HG03469 (cell line): ENCODE measurements at regions not wholly inside any gene's neighbourhood (a gene's known extent, or its start where the extent isn't known, plus 50 kb on each side); places are given as distances from the start of the nearest gene placed in this dataset.
"Not testable (repeated sequence)": the region's sequence is repeated elsewhere in the genome, so short reads cannot be mapped to it uniquely, and the experiment has no call there.

ENCODE experiments used
- ATAC-seq: cut with Tn5 transposase; IDR thresholded peaks from one replicate; pipeline ENCODE4 v1.9.1; 2021; ENCODE audit warnings: mild to moderate bottlenecking, moderate library complexity, moderate number of reproducible peaks; ENCODE audit not compliant: unreplicated experiment

DNA sequence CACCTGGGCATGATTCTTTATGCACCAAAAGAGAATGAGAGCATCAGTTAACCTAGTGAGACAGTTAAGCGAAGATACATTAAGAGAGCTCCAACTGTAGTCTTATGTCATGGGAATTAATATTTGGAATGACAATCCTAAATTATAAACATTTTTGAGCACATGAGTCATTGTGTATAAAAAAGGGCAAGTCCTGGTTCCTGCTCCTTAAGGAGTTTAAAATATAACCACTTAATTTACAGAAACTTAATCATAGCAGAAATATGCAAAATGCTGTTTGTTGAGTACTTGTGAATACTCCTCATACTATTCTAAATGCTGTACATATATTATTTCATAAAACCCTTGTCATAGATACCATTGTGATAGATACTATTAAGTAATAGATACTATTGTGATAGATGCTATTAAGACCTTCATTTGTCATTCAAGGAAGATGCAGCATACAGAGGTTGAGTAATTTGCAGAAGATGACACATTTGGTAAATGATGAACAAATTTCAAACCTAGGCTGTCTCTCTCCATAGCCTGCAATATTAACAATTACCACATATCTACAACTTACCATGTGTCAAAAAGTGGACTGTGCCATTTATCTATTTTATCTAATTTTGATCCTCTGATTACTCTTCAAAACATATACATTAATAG, 301.0 kb downstream of the TBC1D4 start:
- ATAC-seq, result no peak

DNA sequence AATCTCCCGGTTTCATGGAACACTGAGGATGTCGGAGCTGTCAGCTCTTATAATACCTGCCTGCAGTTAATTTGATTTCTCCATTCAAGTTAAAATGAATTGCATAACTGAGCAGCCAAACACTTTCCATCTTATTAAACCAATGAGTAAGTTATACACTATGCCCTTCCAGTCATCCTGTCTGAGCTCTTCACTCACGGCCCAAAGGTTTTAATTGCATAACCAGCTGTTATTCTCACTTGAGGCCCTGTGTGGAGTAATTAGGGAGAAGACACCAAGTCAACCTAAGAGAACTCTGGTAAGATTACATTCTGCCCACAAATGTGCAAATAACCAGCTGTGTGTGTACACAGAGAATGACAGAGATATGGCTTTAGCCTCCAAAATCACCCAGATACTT, 303.5 kb downstream of the TBC1D4 start:
- no peak for ATAC-seq

DNA sequence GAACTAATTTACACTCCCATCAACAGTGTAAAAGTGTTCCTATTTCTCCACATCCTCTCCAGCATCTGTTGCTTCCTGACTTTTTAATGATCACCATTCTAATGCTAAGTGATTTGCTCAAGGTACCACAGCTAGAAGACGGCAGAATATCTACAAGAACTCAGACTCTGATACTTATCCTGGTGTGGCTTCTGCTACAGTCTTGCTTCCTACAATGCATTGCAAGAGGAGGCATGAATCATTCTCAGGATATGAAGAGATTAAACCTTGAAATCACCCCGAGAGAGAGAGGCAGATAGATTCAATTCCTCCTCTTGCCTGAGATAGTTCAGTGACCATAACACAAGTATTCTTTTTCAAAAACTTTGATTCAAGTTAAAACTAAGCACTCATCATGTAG, 306.4 kb downstream of the TBC1D4 start:
- ATAC-seq, result no peak

GRCh38 chr13:75175097-75175496, 306.9 kb downstream of the TBC1D4 start:
- ATAC-seq, result not testable (repeated sequence)

DNA sequence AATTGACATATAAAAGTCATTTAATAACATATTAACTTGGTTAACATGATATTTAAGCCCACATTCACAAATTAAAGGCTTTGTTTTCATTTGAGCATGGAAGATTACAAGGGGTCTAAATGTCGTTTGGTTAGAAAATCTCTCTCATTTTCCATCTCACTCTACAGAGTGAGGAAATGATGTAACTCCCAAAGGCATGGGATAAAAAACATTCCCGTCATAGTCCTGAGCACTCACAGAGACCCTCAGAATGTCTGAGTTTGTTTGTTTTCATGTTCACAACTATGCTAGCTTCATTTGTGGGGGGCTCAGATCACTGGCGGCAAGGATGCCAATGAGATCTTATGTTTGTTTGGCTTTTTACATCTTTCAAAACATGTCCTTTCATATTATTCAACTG, 307.5 kb downstream of the TBC1D4 start:
- ATAC-seq, result no peak

GRCh38 chr13:75173457-75174356, 308.3 kb downstream of the TBC1D4 start:
- no peak for ATAC-seq

GRCh38 chr13:75170311-75170710, 311.7 kb downstream of the TBC1D4 start:
- ATAC-seq, result no peak

DNA sequence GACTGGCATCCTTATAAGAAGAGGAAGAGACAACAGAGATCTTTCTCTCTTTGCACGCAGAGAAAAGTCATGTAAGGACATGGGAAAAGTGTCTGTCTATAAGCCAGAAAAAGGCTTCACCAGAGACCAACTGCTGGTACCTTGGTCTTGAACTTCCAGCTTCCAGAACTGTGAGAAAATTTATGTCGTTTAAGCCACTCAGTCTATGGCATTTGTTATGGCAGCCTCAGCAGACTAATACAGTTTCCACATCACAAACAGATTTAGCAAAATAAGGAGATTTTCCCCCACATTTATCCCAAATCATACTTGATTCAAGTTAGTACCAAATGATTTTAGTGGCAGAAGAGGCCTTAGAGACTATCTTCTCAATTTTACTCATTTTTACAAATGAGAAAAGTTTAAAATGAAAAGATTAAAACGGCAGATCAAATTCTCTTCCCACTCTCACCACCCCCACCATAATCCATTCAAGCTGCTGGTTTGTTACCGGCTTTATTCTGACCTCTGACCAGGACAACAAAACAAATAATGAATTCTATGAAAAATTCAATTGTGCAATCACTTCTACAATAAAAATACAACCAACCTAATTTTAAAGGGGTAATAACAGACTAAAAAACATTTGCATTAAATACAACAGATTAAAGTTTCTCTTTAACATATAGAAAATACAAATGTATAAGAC, 316.3 kb downstream of the TBC1D4 start:
- no peak for ATAC-seq

- no peak for ATAC-seq
Measured at GRCh38 chr13:75161804-75162203, 320.2 kb downstream of the TBC1D4 start.

DNA sequence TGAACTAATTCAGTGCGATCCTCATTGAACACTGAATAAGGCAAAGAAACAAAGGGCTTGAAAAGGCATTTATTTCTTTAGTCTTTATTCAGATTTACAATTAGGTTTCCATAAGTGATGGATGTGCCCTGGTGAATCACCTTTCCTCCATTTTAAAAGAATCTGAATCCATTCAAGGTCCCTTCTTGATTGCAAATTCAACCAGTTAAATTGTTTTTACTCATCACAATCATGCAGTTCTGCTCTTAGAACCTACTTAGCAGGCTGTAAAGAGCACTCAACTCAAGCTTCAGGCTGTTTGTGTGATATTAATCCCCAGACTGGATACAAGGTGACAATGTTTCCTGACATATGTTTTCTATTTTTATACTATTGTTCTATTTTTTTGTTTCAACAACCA, 321.0 kb downstream of the TBC1D4 start:
- ATAC-seq, result no peak

GRCh38 chr13:75154331-75154730, 327.6 kb downstream of the TBC1D4 start:
- ATAC-seq, result no peak

DNA sequence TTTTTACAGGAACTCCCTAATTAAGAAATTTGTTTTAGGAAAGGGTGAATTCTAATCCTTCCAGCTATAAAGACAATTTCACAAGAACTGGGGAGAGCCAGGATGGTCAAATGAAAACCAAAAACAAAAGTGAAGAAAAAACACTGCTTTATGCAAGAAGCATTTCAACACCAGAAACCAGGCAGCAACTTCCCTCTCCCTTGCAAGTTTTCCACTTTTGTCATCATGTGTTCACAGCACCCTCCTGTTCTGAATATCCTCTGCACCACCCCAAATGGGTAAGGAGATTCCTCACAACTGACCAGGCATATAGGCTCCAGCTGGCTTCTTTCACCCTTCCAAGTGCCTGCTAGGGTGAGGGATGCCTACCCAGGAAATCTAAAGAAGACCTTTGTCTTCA, 328.1 kb downstream of the TBC1D4 start:
- no peak for ATAC-seq

DNA sequence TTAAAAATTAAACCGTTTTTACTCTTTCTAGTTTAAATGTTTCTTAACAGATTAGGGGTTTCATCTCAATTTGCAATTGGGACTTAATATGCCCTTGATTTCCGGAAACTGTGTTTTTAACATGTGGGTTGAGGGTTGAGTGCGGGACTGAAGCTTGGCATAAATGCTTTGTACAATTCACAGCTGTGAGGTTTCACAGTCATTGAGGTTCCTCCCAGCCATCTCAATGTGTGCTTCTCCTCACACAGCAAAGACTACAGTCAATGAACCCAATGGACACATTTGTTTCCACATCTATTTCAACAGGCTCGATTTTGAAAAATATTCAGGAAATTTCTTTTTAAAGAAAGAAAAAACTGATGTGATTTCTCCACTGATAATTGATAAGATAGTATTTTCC, 328.6 kb downstream of the TBC1D4 start:
- no peak for ATAC-seq

DNA sequence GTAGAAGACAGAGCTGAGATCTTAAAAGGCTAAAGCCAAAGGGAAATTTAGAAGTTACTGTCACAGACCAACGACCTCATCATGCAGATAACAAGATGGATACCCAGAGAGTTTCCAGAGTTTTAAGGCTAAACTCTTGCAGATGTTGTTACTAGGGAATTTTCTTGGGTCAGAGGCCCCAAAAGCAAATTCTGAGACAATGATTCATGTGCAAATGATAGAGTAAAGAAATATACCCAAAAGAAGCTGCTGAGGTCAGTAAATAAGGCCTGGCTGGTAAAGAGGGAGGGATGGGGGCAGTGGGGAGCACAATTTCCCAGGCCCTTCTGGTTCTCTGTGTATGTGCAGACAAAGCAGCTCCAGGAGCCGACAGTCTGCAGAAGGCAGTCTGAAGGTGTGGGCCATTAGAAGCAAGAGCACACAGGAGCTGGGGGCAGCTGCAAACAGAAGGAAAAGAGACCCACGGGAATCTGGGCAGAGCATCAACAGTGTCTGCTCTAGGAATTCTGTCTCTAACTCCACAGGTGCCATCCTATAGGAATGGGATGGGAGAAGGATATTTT, 330.8 kb downstream of the TBC1D4 start:
- no peak for ATAC-seq

GRCh38 chr13:75149776-75150175, 332.2 kb downstream of the TBC1D4 start:
- ATAC-seq, result no peak

GRCh38 chr13:75147946-75148345, 334.0 kb downstream of the TBC1D4 start:
- no peak for ATAC-seq

DNA sequence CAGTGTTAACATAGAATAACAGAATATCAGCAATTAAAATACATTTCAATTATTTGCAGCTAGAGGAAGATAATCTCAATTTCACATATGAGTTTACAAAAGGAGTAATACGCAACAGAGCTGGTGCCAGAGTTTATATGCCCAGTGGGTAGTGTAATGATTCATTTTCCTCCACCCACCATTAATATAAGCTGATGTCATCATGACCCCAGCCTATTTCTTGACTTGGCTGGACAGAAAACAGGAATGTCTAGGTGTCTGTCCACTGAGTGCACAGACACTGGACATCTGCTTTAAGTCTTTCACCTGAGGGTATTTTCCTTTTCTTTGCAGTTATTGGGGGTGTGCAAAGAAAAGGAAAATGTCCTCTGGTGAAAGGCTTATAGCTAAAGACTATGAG, 335.5 kb downstream of the TBC1D4 start:
- ATAC-seq, result no peak

GRCh38 chr13:75145927-75146326, 336.0 kb downstream of the TBC1D4 start:
- no peak for ATAC-seq

GRCh38 chr13:75139291-75139690, 342.7 kb downstream of the TBC1D4 start:
- ATAC-seq, result no peak

GRCh38 chr13:75137911-75138571, 343.9 kb downstream of the TBC1D4 start:
- ATAC-seq, result no peak

DNA sequence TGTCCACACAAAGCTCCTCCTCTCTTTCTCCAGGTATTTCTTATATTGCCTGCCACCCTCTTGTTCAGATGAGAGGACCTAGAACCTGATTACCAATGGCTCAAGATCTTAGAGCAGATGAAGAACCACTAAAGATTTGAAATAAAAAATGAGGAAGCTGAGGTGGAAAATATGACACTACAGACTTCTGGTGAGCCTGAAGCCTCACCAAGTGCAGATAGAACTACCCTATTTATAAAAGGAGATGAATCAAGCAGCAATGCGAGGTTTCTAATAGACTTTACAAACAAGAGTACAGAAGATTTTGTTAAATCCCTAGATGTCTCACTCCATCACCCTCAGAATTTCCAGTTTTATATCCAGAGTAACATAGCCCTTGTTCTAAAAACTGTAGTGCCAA, 345.8 kb downstream of the TBC1D4 start:
- no peak for ATAC-seq
